Activated naive CD4-positive, alpha-beta T cell treated with Interleukin-2 at 50 U/mL for 16 hours (primary cell): ENCODE measurements at regions not wholly inside any gene's neighbourhood (a gene's known extent, or its start where the extent isn't known, plus 50 kb on each side); places are given as distances from the start of the nearest gene placed in this dataset.
"Not testable (repeated sequence)": the region's sequence is repeated elsewhere in the genome, so short reads cannot be mapped to it uniquely, and the experiment has no call there.

Experiments
- DNase-seq: peaks from one replicate; pipeline ENCODE4 v3.0.0-alpha.2; 2020

DNA sequence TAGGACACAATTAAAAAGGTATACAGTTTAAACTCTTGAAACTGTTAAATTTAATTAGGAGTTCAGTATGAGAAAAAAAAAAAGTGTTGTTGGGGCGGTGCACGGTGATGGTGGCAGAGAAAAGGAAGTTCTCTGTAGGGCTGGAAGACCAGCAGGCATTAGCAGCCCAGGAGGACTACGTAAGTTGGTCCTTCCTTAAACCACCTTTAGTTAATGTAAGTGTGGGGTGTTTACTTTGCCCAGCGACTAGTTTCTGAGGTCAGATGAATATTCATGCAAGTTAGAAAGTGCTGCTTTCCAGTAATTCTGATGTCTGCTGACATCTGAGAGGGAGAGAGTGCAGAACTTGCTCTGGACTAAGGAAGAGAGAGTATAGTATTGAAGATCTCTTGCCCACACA is 54.9 kb downstream of the NKX2-1 start:
- no peak for DNase-seq

GRCh38 chr14:36462890-36463289 is 57.1 kb downstream of the NKX2-1 start:
- DNase-seq, result no peak

- DNase-seq, result no peak
Measured at GRCh38 chr14:36455241-36455627, 64.8 kb downstream of the NKX2-1 start.

DNA sequence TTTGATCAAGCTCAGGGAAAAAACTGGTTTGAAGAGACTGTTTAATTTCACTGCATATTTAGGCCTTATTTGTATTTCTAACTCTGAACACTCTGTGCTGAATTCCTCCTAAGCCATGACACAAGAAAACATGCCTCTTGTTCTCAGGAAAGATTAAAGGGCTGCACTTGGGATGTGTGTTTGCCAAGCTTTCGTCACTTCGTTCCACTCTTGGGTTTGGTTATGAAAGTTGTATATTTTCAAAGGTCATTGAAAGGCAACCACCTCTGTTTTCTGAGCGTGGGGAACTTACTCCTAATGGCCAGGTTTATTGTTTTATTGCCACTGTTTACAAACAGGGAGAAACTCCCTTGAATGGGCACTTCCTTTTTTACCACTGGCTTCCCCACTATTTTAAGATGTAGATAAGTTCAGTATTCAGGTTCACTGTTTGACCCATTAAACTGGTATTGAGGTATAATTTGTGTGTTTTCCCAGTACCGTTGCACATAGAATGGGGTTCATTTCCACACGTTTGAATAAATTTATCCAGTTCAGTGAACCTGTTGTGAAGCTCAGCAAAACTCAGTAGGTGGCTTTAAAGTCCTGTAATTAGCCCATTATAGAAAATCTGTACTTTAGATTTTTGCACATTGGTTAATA is 65.3 kb downstream of the NKX2-1 start:
- DNase-seq, result no peak

GRCh38 chr14:36452860-36453259 is 67.2 kb downstream of the NKX2-1 start:
- no peak for DNase-seq

GRCh38 chr14:36451310-36452065 is 68.5 kb downstream of the NKX2-1 start:
- DNase-seq, result no peak

- DNase-seq, result no peak
Measured at GRCh38 chr14:36450550-36450949, 69.5 kb downstream of the NKX2-1 start.

- DNase-seq, result no peak
Measured at GRCh38 chr14:36449903-36450302, 70.1 kb downstream of the NKX2-1 start.

GRCh38 chr14:36443374-36443773 is 76.7 kb downstream of the NKX2-1 start:
- no peak for DNase-seq

- DNase-seq, result no peak
Measured at GRCh38 chr14:36442824-36443241, 77.2 kb downstream of the NKX2-1 start.

DNA sequence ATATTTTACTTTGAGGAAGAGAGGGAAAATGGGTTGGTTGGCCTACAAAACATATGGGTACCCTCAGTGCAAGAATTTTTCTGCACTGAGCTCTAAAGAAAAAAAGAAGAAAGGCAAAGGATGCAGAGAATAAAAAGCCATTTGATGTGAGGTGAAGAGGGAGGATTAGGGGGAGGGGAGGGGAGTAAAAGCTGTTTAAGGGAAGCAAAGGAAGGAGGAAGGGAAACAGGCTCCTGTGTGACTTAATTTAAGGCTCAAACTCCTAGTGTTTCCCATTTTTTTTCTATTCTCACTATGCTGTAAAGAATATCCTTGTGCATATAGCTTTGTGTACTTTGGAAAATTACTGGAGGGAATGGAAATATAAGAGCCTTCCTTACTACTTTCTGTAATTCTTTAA is 78.7 kb downstream of the NKX2-1 start:
- DNase-seq, result no peak

- DNase-seq, result no peak
Measured at GRCh38 chr14:36439766-36440165, 80.3 kb downstream of the NKX2-1 start.

DNA sequence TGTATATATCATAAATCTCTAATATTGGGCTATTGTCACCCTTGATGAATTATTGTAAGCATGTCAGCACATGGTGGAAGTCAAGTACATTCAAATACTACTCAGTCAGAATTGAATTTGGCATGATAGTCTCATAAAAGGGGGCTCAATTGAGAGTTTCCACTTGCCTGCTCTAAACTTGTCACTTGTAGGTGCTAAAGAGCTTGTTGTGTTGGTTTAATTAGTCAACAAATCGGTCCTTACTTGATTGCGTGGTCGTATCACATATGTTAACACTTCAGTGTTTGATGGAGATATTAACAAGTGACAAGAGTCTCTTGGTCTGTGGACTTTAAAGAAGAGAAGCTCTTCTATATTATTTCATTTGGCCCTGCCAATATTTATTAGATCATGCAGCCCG is 81.1 kb downstream of the NKX2-1 start:
- no peak for DNase-seq

GRCh38 chr14:36430662-36431084 is 89.4 kb downstream of the NKX2-1 start:
- DNase-seq, result no peak

DNA sequence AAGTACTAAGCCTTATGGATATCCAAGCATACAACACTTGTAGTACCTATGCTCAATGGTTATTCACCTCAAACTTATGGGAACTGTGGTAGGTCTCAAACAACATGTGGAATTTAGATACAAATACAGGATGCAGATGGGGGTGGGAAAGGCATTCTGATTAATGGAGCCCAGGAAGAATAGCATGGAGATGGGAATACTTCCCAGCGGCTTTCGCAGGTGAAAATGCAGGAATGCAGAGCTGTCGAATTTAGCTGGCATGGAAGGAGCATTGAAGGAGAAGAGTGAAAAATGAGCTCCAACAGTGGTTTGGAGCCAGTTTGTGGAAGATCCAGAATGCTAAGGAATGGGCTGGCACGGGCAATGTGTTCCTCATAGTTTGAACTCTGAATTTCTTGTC is 89.9 kb downstream of the NKX2-1 start:
- no peak for DNase-seq

DNA sequence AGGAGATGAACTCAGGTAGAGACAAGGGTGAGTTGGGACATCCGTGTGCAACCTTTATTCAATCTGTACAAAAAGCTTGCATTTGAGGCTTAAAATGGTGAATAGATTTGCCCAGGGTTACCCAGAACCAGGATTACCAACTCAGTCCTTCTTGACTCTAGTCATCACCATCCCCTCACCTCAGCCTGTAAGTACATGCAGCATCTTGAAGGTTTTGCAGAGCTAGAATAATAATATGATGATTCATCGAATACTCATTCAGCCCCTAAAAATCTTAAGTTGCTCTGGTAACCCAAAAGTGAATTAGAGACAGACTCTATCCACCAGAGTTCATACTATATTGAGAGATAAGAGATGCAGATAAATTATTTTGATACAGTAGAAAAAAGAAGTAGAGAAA is 90.3 kb downstream of the NKX2-1 start:
- no peak for DNase-seq

DNA sequence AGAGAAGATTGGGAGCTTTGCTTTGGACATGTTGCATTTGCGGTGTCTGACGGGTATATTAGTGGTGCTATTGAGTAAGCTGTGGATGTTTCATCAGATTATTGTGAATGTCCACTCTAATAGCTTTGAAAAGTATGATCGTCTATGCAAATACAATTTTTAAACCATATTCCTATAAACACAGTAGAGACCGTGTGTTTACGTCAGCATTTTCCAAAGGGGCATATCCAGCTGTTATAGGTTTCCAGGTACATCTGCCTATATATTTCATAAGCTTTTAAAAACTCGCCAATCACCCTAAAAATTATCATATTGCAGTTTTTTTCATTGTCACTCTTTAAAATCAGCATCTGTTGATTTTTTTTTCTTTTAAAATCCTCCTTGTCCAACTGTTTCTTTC is 91.7 kb downstream of the NKX2-1 start:
- no peak for DNase-seq

DNA sequence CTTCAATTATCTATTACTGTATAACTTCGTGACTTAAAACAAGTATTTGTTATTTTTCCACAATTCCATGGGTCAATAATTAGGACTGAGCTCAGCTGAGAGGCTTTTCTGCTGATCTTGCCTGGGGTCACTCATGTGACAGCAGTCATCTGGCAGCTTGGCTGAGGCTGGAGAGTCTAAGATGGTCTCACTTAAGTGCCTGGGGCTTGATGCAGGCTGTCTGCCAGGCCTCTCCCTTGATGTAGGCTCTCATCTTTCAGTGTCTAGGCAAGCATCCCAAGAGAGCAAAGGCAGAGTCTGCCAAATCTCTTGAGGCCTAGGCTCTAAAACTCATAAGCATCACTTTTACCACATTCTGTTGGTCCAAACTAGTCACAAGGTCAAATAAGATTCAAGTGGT is 93.2 kb downstream of the NKX2-1 start:
- no peak for DNase-seq

DNA sequence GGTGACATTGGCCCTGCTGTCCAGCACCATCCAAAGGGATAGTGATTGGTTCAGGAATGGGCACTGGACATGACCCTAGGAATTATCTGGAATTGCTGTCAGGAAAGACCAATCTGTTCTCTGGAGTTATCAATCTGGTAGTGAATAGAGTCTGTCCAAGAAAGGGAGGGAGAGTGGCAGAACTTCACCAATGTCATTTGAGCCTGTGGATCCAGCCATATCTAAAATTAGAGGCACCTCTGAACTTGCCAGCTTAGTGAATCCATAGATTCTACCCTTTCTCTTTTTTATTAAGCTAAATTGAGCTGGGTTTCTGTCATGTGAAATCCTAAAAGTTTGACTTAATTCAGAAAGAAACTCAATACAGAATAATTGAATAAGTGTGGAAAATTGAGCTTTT is 93.9 kb downstream of the NKX2-1 start:
- no peak for DNase-seq

DNA sequence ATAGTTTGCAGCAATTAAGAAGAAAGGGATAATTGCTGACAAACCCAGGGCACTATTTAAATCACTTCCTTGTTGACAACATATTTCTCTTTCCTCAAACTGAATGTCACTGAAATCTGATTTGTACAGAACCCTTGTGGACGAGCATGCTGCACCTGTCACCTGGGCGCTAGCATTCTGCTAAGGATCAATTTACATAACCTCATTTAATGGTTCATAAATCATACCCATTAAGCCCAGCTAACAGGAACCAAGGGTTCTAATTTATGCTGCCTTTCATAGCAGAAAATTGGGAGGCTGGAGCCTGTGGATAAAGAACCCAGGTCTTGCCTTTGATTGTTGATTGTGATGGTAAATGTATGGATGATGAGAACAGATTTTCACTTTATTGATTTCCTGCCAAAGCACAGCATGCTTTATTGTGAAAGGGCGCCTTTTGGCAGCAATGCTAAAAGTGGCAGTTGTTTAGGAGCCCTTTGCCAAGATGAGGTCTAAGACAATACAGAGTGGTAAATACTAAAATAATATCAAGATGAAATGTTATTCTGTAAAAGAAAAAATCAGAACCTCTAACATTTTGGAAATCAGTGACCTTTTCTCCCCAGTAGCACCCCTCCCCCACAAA is 95.4 kb downstream of the NKX2-1 start:
- DNase-seq, result no peak

DNA sequence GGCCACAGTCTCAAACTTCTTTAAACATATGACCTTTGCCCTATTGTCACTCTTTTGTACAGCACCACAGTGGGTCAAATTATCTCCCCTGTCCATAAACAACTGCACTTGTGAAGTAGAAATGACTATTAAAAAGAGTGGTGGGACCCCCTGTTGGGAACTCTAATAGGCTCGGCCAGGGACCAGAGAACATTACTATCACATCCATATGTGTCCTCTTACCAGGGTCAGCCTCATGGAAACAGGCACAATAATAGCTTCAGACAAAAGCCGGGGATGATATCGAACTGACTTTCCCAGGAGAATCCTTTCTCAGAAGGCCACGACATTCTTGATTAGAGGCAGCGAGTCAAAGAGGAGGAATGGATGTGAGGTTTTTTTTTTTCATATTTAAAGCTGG is 96.6 kb downstream of the NKX2-1 start:
- no peak for DNase-seq

GRCh38 chr14:36420149-36420687 is 99.8 kb upstream of the MBIP start:
- DNase-seq, result no peak

DNA sequence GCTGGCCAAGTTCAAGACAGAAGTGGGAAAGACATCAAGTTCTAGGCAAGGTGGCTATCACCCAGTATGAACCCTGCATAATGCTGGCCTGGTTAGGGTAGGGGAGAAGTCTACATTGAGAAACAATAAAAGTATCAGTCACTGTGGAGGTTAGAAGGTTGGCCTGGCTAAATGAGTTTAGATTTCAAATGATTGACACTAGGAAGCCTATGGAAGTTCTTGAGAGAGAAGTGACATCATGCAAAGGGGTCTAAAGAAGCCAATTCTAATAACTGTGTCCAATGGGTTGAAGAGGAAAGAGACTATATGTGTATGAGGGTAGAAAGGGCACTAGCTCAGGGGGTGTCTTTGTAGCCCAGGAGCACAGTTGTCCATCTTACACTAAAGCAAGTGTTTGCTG is 98.5 kb upstream of the MBIP start:
- no peak for DNase-seq

DNA sequence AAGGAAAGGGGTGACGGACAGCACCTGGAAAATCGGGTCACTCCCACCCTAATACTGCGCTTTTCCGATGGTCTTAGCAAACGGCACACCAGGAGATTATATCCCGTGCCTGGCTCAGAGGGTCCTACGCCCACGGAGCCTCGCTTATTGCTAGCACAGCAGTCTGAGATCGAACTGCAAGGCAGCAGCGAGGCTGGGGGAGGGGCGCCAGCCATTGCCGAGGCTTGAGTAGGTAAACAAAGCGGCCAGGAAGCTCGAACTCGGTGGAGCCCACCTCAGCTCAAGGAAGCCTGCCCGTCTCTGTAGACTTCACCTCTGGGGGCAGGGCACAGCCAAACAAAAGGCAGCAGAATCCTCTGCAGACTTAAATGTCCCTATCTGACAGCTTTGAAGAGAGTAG is 91.5 kb upstream of the MBIP start:
- DNase-seq, result not testable (repeated sequence)
